NCI-H2107 treated with DMSO at 0.1 percent for 48 hours (cell line): ENCODE measurements at regions not wholly inside any gene's neighbourhood (a gene's known extent, or its start where the extent isn't known, plus 50 kb on each side); places are given as distances from the start of the nearest gene placed in this dataset.

Source experiments
- DNase-seq: peaks from one replicate; lab custom pipeline; 2025; ENCODE audit not compliant: unreplicated experiment; lab: John Stamatoyannopoulos, UW

DNA sequence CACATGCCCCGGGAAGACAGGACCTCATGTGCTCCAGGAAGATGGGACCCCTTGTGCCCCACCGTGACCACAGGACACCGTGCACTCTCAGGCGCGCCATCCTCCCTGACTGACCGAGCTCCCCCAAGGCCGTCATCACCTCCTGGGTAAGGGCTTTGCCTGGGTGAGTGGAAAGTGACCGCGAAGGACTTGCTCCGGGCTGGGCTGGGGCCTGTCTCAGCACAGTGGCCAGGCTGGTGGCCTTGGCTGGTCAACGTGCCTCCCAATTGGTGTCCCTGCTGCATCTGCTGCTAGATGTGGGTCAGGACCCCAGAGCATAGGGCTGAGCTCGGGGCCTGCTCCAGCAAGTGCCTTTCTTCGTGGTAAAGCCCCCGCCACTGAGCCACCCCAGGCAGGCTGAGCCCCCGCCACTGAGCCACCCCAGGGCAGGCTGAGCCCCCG, 69.7 kb upstream of the CTDP1 start:
- no peak for DNase-seq

DNA sequence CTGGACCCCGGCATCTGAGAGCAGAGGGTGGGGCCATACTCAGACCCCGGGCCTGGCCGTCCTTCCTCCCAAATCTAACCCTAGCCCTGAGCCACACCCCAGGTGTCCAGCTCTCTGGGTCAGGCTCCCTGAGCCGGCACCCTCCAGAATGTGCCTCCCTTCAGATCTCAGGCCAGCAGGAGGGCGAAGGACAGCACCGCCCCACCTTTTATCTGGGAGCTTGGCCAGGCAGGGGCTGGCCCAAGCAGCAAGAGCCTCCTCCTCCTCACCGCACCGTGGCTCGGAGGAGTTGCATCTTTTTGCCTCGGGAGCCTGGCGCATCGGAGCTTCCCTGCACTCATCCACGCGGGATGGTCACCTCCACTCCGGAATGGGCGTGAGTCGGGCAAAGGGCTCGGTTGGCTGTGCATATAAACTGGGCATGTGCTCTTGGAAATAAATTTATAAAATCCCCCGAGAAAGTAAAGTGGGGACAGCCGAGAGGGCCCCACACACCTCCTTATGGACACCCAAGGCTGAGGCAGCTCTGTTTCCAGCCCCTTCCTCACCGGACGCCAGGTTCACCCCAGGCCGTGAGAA, 69.1 kb upstream of the CTDP1 start:
- DNase-seq: no peak

DNA sequence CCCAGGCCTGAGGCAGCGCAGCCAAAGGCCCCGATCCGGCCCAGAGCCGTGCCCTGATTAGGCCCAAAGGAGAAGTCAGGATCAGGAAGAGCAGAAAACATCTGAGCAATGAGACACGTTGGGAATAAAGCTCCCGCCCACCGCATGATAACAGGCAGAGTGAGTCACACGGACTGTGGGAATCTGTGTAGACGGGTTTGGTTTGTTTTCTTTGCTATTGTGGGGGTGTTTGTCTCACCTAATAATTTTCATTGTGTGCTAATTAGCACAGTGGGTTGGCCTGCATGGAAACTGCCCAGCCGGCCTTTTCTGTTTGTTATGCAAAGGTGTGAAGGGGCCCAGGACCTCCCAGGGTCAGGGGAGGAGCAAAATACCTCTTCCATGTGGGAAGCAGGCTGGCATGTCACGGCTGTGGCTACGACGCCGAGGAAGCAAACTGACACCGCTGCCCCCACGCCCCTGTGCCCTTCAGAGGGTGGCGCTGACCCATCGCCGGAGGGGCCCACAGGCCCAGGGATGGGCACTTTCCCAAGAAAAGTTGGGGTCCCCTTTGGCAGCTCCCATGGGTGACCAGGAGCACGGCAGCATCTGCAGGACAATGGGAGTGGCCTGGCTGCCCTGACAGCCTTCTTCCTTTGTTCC, 68.4 kb upstream of the CTDP1 start:
- no peak for DNase-seq

DNA sequence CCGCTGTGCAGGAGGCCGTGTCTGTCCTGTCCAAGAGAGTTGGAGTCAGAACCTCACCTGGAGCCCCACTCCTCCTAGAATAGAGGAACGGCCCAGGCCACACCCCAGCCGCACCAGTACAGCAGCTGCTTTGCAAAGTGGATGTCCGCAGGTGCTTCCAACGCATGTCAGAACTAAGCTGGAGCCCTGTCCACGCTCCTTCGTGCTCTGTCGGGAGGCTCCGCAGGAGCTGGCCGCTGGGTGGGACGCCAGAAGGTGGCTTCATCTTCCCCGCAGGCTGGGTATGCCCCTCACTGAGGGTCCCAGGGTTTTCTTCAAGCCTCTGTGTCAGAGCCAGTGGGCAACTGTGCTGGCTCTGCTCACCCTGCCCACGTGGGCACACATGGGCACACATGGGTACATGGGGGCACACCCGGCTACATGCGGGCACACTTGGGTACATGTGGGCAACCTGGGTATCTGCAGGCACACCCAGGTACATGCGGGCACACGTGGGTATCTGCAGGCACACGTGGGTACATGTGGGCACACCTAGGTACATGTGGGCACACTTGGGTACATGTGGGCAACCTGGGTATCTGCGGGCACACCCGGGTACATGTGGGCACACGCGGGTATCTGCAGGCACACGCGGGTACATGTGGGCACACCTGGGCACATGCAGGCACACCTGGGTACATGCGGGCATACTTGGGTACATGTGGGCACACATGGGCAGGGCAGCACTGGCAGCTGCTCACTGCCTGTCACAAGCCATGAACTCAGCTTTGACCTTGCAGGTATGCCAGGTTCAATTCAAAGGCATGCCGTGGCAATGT, 67.1 kb upstream of the CTDP1 start:
- no peak for DNase-seq

DNA sequence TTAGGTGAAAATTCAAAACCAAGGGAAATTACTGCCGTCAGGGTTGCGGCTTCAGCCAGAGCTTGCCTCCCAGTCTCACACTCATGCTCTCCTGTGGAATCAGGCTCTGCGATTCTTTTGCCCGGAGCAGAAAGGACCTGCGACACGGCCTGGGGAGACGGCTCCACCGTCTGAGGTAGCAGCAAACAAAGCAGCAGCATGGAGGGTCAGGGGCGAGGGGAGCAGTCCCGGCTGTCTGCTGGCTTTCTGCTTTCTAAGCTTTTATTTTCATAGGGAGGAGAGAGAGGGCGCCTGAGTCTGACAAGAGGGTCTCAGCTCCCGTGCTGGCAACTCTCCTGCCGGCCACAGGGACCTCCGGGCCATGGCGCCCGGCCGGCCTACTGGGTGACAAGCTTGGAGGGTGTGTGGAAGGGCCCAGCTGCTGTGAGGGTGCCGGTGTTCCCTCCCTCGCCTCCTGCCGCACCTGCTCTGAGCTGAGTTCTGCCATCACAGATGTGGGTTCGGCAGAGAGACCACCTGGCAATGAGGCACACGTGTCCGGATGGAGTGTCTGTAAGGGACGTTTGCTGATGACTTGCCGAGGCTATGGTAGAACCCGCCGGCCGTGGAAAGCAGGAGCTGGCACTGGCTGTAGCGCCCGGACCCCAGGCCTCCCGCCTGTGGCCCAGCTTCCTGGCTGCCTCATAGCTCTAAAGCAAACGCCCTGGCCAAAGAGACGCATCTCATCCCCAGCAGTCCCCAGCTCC, 66.2 kb upstream of the CTDP1 start:
- no peak for DNase-seq

DNA sequence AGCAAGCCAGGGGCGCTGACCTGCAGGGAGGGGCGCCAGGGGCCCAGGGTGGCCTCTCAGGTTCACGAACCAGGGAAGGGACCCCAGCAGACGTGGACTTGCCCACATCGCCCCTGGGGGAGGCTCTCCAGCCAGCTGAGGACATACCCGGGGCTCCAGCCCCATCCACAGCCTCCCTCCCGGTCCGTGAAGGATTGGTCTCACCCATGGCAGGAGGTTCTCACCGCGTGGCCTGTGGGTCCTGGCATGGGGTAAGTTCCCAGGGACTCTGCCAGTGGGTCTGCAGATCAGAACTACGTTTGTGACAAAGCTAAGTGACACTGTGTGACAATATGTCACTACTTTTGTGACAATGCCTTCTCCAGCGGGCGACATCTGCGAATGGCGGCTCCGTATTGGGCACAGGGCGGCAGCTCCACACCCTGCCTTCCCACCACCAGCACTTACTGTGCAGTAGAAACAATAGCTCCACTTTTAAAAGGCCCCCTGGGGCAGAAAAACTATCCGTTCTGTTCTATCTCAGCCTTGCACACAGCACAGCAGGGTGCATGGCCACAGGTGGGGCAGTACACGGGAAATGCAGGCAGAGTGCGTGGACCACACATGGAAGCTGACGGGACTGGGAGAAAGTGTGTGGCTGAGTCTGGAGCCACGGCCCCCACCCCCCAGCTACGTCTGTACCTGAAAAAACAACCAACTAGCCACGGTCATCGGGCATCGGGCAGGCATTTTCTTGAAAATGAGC, 65.2 kb upstream of the CTDP1 start:
- peak; percentile 14 for DNase-seq

DNA sequence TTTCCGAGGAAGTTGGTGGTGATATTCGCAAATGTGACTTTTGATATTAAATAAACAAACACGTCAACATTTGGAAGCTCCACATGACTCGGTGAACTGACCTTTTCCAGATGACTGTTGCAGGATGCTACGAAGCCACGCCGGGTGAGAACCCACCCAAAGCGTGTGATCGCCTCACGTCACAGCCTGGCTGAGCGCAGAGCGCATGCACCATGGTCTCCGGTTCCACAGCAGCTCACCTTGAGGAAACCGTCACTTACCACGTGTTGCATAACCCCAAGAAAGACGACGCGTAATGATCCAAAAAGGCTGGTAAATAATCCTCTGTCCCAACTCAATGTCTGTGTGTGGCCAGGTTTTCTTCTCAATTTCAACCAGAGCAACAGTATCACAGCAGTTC, 64.5 kb upstream of the CTDP1 start:
- no peak for DNase-seq

DNA sequence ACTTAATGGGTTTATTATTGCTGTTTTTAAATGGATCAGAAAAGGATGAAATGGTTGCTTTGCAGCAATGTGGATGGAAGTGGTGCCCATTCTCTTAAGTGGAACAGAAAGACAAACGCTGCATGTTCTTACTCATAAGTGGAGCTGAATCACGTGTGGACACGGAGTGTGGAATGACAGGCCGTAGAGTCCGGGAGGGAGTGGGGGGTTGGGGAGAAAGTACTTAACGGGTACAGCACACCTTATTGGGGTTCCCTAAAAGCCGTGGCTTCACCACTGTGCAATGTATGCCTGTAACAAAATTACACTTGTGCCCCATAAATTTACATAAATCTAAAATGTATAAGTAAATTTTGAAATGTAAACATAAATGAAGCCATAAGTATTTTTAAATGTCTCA, 64.0 kb upstream of the CTDP1 start:
- no peak for DNase-seq

DNA sequence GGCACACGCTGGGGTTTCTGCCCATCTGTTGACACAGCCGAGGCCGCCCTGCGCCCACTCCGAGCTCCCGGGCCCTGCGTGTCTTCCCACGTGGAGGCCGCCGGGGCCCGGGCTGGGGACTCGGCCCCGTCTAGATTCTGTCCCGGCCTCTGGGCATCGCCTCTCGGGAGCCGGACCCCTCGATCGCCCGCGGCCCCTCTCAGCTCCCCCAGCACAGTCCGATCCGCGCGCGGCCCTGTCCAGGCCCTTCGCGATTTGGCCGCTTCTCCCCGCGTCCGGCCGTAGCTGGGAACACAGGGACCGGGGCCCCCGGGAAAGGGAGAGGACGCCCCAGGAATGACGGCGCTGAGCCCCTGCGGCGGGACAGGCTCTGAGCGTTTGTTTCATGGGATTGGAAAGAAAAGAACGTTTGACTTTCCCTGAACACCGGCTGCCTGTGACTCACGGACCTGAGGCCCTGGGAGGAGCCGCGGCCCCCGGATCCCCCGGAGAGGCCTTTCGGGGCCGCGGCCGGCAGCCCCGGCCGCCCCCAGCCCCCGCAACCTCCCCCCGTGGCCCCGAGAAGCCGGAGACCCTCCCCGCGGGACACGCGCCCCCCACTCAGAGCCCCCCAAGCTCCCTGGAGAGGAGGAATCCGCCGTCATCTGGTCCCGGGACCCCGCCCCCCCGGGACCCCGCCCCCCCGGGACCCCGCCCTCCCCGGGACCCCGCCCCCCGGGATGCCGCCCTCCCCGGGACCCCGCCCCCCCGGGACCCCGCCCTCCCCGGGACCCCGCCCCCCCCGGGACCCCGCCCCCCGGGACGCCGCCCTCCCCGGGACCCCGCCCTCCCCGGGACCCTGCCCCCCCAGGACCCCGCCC, 62.7 kb upstream of the CTDP1 start:
- DNase-seq: no peak

DNA sequence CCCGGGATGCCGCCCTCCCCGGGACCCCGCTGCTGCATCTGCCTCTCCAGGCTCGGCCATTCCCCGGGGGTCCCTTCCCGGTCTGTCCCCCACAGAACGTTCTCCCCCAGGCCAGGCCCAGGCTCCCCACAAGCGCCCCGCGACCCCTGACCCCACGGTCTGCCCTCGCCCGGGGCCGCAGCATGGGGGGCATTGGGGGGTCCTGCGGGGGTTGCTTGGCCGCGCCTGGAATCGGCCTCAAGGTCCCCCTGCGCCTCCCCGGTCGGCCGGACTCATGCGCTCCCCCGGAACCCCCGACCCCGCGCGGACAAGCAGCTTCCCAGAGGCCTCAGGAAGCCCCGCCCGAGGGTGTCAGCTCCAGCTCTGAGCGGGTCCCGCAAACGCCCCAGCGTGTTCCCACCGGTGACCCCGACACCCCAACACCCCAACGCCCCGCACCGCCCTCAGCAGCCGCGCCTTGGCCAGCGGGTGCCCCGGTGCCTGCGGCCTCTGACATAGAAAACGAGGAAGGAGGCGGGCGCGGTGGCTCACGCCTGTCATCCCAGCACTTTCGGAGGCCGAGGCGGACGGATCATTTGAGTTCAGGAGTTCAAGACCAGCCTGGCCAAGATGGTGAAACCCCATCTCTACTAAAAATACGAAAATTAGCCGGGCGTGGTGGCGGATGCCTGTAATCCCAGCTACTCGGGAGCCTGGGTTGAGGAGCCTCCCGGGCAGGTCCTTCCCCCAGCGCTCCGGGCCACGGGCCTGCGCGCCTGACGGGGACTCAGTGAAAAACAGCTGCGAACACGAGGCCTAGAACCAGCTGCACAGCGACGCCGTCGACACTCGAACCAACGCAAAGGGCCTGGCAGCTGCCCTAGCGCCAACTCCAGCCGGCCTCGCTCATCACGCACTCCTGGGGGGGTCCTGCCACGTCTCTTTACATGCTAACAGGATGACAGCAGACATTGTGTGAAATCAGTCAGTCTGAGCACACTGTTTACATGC, 61.8 kb upstream of the CTDP1 start:
- DNase-seq: no peak

DNA sequence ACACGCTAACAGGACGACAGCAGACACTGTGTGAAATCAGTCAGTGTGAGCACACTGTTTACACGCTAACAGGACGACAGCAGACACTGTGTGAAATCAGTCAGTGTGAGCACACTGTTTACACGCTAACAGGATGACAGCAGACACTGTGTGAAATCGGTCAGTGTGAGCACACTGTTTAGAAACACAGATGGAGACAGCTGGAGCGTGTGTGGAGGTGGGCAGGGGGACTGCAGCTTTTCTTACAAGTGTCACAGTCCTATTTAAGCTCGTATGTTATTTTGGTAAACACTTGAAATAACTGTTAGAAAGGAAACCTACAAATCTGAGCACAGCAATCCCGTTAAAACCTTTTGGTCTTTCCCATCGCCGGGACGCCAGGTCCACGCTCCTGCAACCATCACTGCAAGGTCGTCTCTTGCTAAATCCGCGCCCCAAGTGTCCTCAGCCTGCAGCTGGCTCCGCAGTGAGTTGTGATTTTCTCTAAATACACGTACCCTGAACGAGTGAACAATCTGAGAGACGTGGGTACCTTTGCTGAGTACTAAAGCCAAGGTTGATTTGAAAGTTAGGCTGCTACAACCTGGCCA, 58.9 kb upstream of the CTDP1 start:
- DNase-seq: no peak

DNA sequence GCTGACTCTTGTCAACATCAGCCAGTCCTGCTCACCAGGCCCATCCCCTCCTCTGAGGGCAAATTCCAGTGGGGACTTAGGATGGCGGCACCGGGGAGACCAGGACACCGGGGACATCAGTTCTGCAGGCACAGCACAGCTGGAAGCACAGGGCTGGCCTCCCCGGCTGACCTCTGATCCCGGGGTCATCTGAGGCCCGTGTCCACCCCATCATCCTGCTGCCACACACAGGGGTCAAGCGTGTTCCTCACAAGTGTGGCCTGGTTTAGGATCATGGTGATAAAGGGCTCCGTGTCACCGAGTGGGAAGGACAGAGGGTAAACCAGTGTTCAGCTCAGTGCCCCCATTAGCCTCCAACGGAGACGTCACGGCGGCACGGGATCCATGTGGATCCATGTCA, 58.1 kb upstream of the CTDP1 start:
- no peak for DNase-seq

DNA sequence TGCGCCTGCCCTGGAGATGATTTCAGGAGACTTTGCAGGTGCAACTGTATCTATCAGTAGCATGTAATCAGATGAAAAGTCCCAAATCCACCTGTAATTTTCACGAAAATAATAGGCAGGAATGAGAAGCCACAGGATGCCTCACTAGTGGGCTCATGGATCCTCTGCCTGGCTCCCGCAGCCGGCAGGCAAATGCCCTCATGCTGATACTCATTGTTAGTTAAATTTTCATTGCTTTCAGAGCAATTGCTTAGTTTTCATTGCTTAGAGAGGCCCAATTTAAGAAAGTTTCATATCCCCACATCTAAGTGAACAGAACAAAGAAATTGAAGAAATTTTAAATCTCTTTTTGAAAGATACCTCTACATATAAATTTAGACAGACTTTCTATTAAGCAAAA, 57.6 kb upstream of the CTDP1 start:
- DNase-seq: no peak

DNA sequence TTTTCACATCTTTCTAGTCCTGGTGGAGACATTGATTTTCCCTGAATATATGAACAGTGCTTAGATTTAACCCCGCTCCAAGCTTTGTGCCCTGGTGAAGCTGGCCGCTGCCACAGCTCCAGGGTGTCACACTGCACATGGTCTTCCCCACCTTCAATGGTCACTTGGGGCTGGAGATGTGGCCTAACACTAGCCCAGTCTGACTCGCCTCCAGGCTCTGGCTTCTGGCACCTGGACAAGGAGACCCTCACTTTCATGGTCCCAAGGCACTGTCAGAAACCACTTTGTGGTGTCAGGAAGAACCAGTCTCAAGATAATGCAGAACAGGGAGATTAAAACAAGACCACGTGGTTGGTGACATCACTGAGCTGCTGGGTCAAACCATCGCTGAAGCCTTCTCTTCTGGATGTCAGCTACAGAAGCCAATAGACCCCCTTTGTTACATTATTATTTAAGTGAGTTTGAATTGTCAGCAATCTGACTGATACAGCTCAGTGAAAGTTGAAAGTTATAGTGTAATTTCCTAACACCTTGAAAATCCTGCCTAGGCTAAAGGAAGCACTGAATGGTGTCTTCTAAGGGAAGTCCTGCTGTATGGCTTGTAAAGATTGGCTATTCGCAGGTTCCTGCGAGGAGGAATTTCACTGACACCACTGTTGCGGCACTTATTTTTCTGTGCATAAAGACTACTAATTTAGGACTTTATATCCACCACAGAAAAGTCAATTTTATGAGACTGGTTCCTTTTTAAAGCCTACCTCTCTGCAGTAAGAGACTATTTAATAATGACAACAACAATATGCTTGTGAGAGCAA, 55.0 kb upstream of the CTDP1 start:
- no peak for DNase-seq

DNA sequence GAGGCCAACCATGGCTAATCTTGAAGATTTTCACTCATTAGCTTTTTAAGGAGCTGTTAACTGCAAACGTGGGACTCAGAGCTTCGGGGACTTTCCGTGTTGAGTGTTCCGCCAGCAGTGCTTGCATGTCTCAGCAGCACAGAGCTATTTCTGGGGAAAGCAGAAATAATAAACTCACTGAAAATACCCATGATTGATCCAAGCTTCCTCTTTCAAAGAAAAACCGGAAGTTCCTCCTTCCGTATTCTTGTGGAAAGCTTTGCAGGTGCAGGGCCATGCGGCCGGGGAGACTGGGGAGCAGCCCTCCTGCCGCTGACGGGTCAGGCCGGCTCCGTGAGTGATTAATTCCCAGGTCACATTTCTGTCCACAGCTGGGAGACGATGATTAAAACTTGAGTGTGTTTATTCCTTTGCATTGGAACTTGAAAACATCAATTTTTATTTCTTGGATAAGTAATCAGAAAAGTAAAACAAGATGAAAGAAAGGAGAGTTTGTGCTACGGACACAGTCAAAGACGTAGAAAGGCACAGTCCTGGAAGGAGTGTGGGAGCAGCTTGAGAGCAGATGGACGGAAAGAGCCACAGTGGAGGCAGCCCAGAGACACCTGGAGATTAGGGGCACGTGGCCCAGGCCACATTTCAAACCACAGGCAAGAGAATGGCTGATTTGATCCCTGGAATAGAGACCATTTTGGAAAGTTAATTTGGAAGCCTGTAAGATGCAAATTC, 54.2 kb upstream of the CTDP1 start:
- no peak for DNase-seq

DNA sequence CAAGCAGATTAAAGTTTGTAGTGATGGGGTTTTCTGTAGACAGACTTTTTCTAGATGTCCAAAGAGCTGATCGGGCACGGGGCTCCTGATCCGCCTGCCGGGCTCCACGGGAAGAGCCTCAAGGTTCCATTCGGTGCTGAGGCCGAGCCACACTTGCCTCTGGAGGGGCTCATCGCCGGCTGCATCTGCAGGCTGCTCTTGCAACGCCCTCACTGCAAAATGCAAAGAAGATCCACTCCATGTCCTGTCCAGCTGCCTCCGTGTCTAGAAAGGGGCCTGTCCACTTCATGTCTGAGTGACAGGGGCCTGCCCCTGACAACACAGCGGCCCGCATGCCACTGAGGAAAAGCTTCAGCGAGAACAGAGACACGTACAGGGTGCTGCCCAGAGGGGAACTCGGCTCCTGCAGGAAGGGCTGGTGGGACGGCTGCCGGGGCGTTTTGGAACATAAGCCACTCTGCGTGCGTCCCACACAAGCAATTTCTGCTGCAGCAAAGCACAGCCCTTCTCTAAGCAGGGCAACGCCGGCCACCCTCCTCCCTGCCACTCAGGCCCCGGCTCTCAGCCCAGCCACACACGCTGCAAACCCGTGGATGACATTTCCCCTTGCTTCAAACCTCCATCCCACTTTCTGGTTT, 53.6 kb upstream of the CTDP1 start:
- no peak for DNase-seq
